ENCODE measurements at regions not wholly inside any gene's neighbourhood (a gene's known extent, or its start where the extent isn't known, plus 50 kb on each side); places are given as distances from the start of the nearest gene placed in this dataset.
A peak's percentile ranks its signal among the peaks of the same experiment; 100 is the strongest.

GRCh38 chr11:19472679-19473078, 231.9 kb upstream of the E2F8 start:
- intact Hi-C loops (cut with DNase I): no loop called here
- TF ChIP-seq CTCF (IDR thresholded peaks at IDR 0.05): no peak

GRCh38 chr11:19467904-19468303, 227.2 kb upstream of the E2F8 start:
- ATAC-seq: no peak
- DNase-seq: no peak
- Histone ChIP-seq H3K4me1 (no peaks in the 10 kb centered on the region), H3K9me3 (no peaks in the 10 kb centered on the region), H3K27ac (no peak overlapping the region), H3K27me3 (ENCODE audit: low read depth) (no peaks in the 10 kb centered on the region), H3K36me3 (no peaks in the 10 kb centered on the region), H3K4me3 (no peak overlapping the region)
- TF ChIP-seq CTCF (IDR thresholded peaks at IDR 0.05): no peak
- intact Hi-C loops (cut with DNase I): no loop called here

More at GRCh38 chr11:19472679-19473078, 231.9 kb upstream of the E2F8 start:
- ATAC-seq (no peak), DNase-seq (no peak)
- Histone ChIP-seq H3K9me3 (no peaks in the 10 kb centered on the region), H3K27me3 (ENCODE audit: low read depth) (no peaks in the 10 kb centered on the region), H3K27ac (no peak overlapping the region), H3K4me3 (no peak overlapping the region), H3K4me1 (no peaks in the 10 kb centered on the region), H3K36me3 (no peaks in the 10 kb centered on the region)

GRCh38 chr11:19466314-19466713, 225.6 kb upstream of the E2F8 start:
- no peak overlapping the region for H3K4me3 ChIP-seq
- ATAC-seq (no peak), DNase-seq (no peak)
- no peak for TF ChIP-seq CTCF (IDR thresholded peaks at IDR 0.05)
- H3K27ac ChIP-seq: no peak overlapping the region
- no peaks in the 10 kb centered on the region for H3K27me3 ChIP-seq (ENCODE audit: low read depth)
- intact Hi-C loops (cut with DNase I): no loop called here
- H3K9me3 ChIP-seq: no peaks in the 10 kb centered on the region
- no peaks in the 10 kb centered on the region for H3K36me3 ChIP-seq
- no peaks in the 10 kb centered on the region for H3K4me1 ChIP-seq

GRCh38 chr11:19463976-19464375, 223.2 kb upstream of the E2F8 start:
- Histone ChIP-seq H3K36me3 (no peaks in the 10 kb centered on the region), H3K27me3 (ENCODE audit: low read depth) (no peaks in the 10 kb centered on the region), H3K4me1 (peaks cover 3% of the 10 kb centered on the region), H3K27ac (no peak overlapping the region), H3K9me3 (no peaks in the 10 kb centered on the region), H3K4me3 (no peak overlapping the region)
- DNase-seq (no peak), ATAC-seq (no peak)
- intact Hi-C loops (cut with DNase I): no loop called here
- no peak for TF ChIP-seq CTCF (IDR thresholded peaks at IDR 0.05)

GRCh38 chr11:19460718-19461405, 220.1 kb upstream of the E2F8 start:
- TF ChIP-seq CTCF (IDR thresholded peaks at IDR 0.05): no peak
- Histone ChIP-seq H3K36me3 (no peaks in the 10 kb centered on the region), H3K9me3 (no peaks in the 10 kb centered on the region), H3K4me3 (no peak overlapping the region), H3K4me1 (peaks cover 3% of the 10 kb centered on the region), H3K27me3 (ENCODE audit: low read depth) (no peaks in the 10 kb centered on the region), H3K27ac (no peak overlapping the region)
- intact Hi-C loops (cut with DNase I): no loop called here
- no peak for DNase-seq
- peak in 1 of 2 donors; percentile 41 for ATAC-seq

Measured in lower lobe of right lung (tissue), 2 donors.